ENCODE measurements at regions not wholly inside any gene's neighbourhood (a gene's known extent, or its start where the extent isn't known, plus 50 kb on each side); places are given as distances from the start of the nearest gene placed in this dataset.

- DNase-seq (ENCODE audit: low spot score), result no peak
Observed at GRCh38 chr1:72937905-72938304, 655.6 kb upstream of the NEGR1 start.

DNA sequence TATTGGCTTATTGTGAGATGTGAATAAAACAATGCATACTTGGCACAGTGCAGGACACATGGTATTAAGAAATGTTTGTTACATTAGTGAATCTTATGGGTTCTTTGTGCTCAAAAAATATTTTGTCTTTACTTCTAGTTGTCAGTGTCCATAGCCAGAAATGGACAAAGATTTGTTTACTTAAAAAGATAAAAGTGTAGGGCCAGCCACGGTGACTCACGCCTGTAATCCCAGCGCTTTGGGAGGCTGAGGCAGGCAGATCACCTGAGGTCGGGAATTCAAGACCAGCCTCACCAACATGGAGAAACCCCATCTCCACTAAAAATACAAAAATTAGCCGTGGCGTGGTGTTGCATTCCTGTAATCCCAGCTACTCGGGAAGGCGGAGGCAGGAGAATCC, 654.6 kb upstream of the NEGR1 start:
- no peak for DNase-seq (ENCODE audit: low spot score)

DNA sequence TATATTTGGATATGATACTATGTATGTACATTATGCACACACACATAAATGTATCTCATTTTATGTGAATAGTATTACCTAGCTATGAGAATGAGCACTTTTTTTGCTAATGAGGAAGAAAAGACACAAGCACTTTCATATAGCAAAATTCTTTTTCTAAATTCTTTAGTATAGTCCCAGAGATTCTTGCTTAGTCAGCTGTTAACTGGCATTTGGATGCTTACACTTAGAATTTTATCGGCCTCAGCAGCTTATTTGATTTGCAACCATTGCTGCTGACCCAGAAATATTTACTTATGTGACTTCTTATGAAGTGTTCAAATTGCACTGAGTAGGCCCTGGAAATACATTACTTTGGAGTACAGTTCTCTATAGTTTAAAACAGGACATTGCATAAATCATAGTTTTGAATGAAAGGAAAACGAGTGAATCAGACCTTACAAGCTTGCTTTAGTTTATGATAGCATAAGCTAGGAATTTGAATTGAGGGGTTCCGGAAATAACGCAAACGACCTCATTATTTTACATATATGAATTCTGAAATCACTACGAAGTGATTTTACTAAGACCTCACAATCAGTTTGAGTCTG, 653.9 kb upstream of the NEGR1 start:
- DNase-seq (ENCODE audit: low spot score), result no peak

DNA sequence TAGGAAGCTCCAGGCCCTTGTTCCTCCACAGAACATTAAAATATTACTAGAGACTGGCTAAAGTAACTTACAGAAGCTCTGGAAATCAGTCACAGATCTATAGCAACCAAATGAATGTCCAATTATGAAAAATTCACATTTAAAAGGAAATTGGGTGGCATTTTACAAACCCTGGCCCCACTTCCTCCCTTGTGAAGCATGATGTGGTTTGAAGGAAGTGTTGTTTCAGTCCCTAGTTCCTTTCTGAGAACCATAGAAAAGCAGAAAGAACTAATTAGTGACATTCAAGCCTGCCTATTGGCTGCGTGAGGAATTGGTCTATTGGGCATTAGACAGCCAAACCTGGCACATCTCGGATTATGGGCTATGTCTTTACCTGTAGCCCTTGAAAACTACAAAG, 649.7 kb upstream of the NEGR1 start:
- DNase-seq (ENCODE audit: low spot score), result no peak

- no peak for DNase-seq (ENCODE audit: low spot score)
Observed at GRCh38 chr1:72930528-72930927, 648.2 kb upstream of the NEGR1 start.

- no peak for DNase-seq (ENCODE audit: low spot score)
Observed at GRCh38 chr1:72918940-72919339, 636.6 kb upstream of the NEGR1 start.

GRCh38 chr1:72917920-72918319, 635.6 kb upstream of the NEGR1 start:
- DNase-seq (ENCODE audit: low spot score), result no peak

- DNase-seq (ENCODE audit: low spot score), result no peak
Observed at GRCh38 chr1:72915581-72915980, 633.2 kb upstream of the NEGR1 start.

DNA sequence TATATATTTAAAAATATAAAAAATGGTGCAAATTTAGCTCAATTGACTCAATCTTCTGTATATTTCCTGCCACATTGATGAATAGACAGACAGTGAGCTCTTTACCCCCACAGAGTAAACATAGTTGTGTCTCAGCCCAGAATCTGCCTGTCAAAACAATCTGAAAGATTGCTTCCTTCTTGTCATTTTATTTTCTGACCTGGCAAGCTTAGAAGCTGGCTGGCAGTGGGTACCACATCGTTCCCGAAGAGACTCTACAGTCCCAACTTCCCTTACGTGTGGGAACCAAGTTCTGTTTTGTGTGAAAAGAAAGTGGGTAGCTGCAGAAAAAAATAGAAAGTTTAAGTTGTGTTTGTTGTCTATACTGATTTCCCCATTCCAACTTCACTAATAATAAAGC, 629.3 kb upstream of the NEGR1 start:
- DNase-seq (ENCODE audit: low spot score), result no peak

DNA sequence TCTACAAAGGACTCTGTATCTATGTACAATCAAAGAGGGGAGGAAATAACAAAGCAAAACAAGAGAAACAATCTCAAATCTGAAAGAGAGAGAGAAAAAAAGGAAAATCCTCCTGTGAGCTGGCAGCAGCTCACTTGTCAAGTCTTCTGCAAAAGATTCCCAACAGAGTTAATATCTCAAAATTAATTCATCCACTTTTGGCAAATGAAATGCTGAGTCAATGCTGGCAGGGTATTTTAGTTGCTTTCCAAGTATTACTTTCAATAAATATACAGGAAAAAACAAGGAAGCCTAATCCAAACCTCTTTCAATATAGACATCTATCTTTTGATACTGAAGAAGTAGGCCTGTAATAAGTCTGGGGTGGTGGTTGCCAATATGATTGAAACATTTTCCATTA, 613.9 kb upstream of the NEGR1 start:
- no peak for DNase-seq (ENCODE audit: low spot score)

- DNase-seq (ENCODE audit: low spot score), result no peak
Observed at GRCh38 chr1:72892461-72892860, 610.1 kb upstream of the NEGR1 start.

- DNase-seq (ENCODE audit: low spot score), result no peak
Observed at GRCh38 chr1:72891976-72892375, 609.6 kb upstream of the NEGR1 start.

DNA sequence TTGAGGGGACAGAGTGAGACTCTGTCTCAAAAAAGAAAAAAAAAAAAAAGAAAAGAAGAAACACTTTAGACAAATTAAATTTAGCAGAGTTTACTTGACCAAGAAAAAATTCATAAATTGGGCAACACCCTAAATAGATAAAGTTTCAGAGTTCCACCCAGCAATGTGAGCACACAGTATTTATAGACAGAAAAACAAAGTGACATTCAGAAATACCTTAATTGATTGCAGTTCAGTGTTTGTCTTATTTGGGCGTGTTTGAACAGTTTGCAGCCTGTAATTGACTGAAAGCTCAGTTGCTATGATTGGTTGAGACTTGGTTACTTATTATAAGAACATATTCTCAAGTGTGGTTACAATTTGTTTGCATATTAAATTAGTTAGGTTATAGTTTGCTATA, 603.5 kb upstream of the NEGR1 start:
- no peak for DNase-seq (ENCODE audit: low spot score)

GRCh38 chr1:72885017-72885416, 602.7 kb upstream of the NEGR1 start:
- no peak for DNase-seq (ENCODE audit: low spot score)

DNA sequence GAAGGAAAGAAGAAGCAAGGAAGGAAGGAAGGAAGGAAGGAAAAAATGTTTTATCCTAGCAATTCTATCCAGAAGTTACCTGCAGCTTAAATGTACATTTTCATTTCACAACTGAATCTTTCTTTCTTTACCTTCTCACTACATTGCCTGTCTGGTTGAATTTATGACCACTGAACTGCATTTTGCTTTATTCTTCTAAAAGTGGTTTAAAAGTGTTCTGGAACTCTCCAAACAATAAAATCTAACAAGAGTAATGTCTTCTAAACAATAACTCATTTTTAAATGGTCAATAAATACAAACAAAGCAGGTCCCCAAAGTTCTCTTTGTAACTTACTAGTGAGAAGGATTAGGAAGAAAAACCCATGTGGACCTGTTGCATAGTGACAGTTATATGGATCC, 587.5 kb upstream of the NEGR1 start:
- no peak for DNase-seq (ENCODE audit: low spot score)

DNA sequence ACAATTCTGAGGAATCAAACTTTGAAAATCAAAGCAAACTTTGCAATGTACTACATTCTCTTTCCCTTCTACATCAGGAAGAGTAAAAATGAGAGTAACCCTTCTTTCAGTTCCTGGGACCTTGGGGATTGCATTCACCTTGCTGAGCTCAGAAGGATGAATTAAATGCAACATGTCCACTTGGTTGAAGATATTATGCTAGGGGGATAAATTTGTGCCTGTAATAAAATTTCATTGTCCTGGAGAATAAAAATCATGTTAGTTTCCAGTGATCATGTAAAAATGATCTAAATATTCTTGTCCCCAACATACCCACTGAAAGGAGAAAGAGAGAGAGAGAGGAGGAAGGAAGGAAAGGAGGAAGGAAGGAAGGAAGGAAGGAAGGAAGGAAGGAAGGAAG, 587.1 kb upstream of the NEGR1 start:
- DNase-seq (ENCODE audit: low spot score), result no peak

- DNase-seq (ENCODE audit: low spot score), result no peak
Observed at GRCh38 chr1:72851597-72851996, 569.3 kb upstream of the NEGR1 start.

DNA sequence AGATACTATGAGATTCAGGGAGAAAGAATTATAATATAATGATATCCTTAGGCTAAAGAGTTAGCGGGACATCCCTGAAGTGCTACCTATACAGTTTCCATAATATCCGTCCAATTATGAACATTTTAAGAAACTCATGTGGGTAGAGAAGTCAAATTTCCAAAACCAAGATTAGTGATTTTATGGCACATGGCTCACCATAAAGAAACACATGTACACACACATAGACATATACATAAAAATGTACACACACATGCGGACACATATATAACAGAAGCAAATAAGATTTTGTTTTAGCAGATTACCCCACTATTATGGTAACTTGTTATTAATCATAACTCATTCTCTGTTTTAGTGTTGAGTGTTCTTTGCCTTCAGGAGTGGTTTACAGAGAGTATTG, 566.7 kb upstream of the NEGR1 start:
- no peak for DNase-seq (ENCODE audit: low spot score)

GRCh38 chr1:72847651-72848050, 565.3 kb upstream of the NEGR1 start:
- no peak for DNase-seq (ENCODE audit: low spot score)

DNA sequence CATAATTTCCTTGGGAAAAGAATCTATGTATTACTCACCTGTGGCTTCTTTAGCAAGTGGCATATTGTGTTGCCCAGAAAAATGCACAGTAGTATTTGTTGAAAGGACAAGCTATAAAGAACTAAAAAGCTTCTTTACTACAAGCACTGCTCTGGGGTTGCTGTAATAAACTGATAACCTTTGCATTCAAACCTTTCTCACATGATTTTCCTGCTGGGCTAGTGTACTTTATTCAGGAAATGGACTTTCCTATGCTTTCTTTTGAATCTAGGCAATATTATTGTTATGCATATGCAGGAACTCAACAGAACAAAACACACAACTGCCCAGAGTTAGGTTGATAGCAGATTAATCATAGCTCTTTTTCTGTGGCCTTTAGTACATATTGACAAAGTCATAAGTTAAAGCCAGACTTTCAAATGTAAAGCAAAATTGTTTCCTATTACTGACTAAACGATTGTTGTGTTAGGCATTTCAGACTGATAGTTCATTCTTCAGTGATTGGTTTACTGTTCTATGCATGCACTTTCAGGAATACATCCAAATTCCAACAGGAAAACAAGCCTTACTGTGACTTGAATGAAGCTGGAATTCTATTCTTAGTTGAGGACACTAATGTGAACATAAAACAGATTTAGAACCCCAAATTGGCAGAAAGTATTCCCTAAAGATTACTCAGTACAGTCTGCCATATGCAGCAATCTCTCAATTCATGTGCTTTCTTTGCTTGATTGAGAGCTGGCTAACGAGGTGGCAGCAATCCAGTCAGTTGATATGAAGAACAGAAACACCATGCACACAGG, 564.3 kb upstream of the NEGR1 start:
- DNase-seq (ENCODE audit: low spot score), result no peak

GRCh38 chr1:72845981-72846380, 563.6 kb upstream of the NEGR1 start:
- no peak for DNase-seq (ENCODE audit: low spot score)

- no peak for DNase-seq (ENCODE audit: low spot score)
Observed at GRCh38 chr1:72845381-72845780, 563.0 kb upstream of the NEGR1 start.

GRCh38 chr1:72837781-72838180, 555.4 kb upstream of the NEGR1 start:
- no peak for DNase-seq (ENCODE audit: low spot score)

Measured in GM03348 (cell line).